ENCODE measurements at regions not wholly inside any gene's neighbourhood (a gene's known extent, or its start where the extent isn't known, plus 50 kb on each side); places are given as distances from the start of the nearest gene placed in this dataset.

DNA sequence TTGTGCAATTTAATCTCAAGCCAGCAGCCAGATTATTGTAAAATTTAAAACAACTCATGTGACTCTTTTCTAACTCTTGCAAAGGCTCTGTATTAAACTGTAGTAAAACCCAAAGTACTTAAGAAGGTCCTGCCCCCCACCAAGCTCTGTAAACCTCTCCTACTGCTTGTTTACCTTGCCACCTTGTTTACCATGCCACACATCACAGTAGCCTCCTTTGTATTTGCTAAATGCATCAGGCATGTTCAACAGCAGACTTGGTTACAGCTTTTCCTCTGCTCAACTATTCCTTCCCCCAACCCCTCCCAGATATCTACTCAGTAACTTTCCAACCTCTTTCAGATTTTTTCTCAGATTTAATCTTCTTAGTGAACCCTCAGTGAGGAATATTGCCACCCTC lies 861.6 kb downstream of the METTL15 start:
- in situ Hi-C loops (cut with MboI; ENCODE audit: low sequenced_read_pairs in 4 of 4) (no loop called here), intact Hi-C loops (cut with DNase I; ENCODE audit: low total_unique reads) (no loop called here)
- Histone ChIP-seq H3K27ac (no peak overlapping the region), H3K4me1 (no peaks in the 10 kb centered on the region), H3K4me3 (no peak overlapping the region), H3K9me3 (no peaks in the 10 kb centered on the region), H3K27me3 (no peaks in the 10 kb centered on the region), H3K36me3 (no peaks in the 10 kb centered on the region)
- no peak for DNase-seq
- ATAC-seq = no peak
- TF ChIP-seq POLR2A (IDR thresholded peaks at IDR 0.05) = no peak
- TF ChIP-seq, protein P1, sequence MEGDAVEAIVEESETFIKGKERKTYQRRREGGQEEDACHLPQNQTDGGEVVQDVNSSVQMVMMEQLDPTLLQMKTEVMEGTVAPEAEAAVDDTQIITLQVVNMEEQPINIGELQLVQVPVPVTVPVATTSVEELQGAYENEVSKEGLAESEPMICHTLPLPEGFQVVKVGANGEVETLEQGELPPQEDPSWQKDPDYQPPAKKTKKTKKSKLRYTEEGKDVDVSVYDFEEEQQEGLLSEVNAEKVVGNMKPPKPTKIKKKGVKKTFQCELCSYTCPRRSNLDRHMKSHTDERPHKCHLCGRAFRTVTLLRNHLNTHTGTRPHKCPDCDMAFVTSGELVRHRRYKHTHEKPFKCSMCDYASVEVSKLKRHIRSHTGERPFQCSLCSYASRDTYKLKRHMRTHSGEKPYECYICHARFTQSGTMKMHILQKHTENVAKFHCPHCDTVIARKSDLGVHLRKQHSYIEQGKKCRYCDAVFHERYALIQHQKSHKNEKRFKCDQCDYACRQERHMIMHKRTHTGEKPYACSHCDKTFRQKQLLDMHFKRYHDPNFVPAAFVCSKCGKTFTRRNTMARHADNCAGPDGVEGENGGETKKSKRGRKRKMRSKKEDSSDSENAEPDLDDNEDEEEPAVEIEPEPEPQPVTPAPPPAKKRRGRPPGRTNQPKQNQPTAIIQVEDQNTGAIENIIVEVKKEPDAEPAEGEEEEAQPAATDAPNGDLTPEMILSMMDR (IDR thresholded peaks at IDR 0.05 in 4 of 5, conservative IDR thresholded peaks at IDR 0.05 in 1 of 5) = no peak

DNA sequence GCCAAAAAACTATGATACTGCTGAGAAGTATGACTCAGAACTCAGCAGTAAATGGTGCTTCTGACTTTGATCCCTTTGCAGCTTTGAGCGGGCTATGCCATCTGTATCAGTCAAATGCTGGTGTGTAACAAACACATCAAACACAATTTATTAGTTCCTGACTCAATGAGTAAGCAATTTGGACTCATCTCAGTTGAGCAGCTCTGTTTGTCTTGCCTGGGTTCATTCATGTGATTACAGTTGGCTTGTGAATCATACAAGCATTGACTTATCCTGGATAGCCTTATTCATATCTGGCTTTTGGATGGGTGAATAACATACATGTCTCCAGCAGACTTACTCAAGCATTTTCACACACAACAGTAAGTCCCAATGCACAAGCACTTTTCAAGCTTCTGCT lies 858.8 kb downstream of the METTL15 start:
- Histone ChIP-seq H3K36me3 (no peaks in the 10 kb centered on the region), H3K4me1 (no peaks in the 10 kb centered on the region), H3K27ac (no peak overlapping the region), H3K9me3 (no peaks in the 10 kb centered on the region), H3K27me3 (no peaks in the 10 kb centered on the region), H3K4me3 (no peak overlapping the region)
- in situ Hi-C loops (cut with MboI; ENCODE audit: low sequenced_read_pairs in 4 of 4) = no loop called here
- DNase-seq (no peak), ATAC-seq (no peak)
- TF ChIP-seq, protein P1 (IDR thresholded peaks at IDR 0.05 in 4 of 5, conservative IDR thresholded peaks at IDR 0.05 in 1 of 5) = no peak
- no peak for TF ChIP-seq POLR2A (IDR thresholded peaks at IDR 0.05)
- intact Hi-C loops (cut with DNase I; ENCODE audit: low total_unique reads) = no loop called here

DNA sequence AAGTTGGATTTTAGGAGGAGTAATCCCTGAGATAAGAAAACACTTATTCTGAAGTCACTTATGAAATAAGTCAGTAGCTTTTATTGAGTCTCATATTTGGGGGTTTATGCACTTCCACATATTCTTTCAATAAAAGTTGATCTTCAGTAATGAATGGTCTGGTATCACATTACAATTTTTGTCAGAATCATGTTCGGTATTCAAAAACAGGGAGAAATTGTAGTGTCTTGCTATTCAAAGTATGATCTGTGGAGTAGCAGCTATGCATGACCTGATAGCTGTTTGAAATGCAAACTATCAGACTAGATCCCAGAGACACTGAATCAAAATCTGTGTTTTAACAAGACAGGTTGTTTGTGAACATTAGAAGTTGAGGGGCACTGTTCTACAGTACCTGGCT lies 857.6 kb downstream of the METTL15 start:
- ATAC-seq (no peak), DNase-seq (no peak)
- intact Hi-C loops (cut with DNase I; ENCODE audit: low total_unique reads) = no loop called here
- no peaks in the 10 kb centered on the region for H3K36me3 ChIP-seq
- TF ChIP-seq, protein P1 (IDR thresholded peaks at IDR 0.05 in 4 of 5, conservative IDR thresholded peaks at IDR 0.05 in 1 of 5) = no peak
- TF ChIP-seq POLR2A (IDR thresholded peaks at IDR 0.05) = no peak
- H3K27me3 ChIP-seq = no peaks in the 10 kb centered on the region
- H3K27ac ChIP-seq = no peak overlapping the region
- H3K4me1 ChIP-seq = no peaks in the 10 kb centered on the region
- no peaks in the 10 kb centered on the region for H3K9me3 ChIP-seq
- no peak overlapping the region for H3K4me3 ChIP-seq
- in situ Hi-C loops (cut with MboI; ENCODE audit: low sequenced_read_pairs in 4 of 4) = no loop called here

DNA sequence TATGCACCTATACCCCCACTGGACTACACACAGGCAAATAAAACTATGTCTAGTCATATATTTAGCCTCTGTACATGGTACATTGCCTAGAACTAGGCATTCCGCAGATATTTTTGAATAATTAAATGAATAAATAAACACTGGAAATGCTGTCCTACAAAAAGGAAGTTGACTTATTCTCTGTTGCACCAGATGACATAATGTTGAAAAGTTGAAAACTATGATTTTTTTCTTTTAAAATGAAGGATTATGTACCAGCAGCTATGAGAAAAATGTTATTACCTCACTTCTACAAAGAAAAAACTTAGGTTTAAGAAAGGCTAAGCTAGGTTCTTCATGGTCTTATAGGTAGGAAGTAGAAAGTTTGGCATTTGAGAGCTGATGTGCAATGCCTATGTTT lies 856.6 kb downstream of the METTL15 start:
- intact Hi-C loops (cut with DNase I; ENCODE audit: low total_unique reads) = no loop called here
- no peak for ATAC-seq
- in situ Hi-C loops (cut with MboI; ENCODE audit: low sequenced_read_pairs in 4 of 4) = no loop called here

DNA sequence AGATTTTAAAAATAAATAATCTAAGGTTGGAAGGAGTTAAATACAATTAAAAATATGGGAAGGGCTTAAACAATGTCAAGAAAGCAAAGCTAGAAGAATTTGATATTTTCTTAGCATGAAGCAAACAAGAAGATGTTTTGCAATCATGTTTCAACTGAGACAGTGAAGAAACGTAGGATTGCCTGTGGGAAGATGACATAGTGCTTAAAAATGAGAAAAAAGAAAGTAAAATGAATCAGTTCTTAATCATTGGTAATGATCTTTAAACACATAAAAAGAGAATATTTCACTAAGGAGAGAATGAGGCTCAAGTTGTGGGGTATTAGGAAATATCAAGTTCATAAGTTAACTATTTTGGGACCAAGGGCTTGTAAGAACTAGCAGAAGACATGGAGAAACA lies 855.0 kb downstream of the METTL15 start:
- in situ Hi-C loops (cut with MboI; ENCODE audit: low sequenced_read_pairs in 4 of 4) = no loop called here
- no peak overlapping the region for H3K27ac ChIP-seq
- H3K4me1 ChIP-seq = no peaks in the 10 kb centered on the region
- ATAC-seq = no peak
- no peaks in the 10 kb centered on the region for H3K9me3 ChIP-seq
- no peak for DNase-seq
- TF ChIP-seq, protein P1 (IDR thresholded peaks at IDR 0.05 in 4 of 5, conservative IDR thresholded peaks at IDR 0.05 in 1 of 5) = no peak
- TF ChIP-seq POLR2A (IDR thresholded peaks at IDR 0.05) = no peak
- no peaks in the 10 kb centered on the region for H3K36me3 ChIP-seq
- intact Hi-C loops (cut with DNase I; ENCODE audit: low total_unique reads) = no loop called here
- H3K27me3 ChIP-seq = no peaks in the 10 kb centered on the region
- no peak overlapping the region for H3K4me3 ChIP-seq

More for the DNA sequence above, 856.6 kb downstream of the METTL15 start:
- TF ChIP-seq POLR2A (IDR thresholded peaks at IDR 0.05) = no peak
- H3K4me3 ChIP-seq = no peak overlapping the region
- no peak overlapping the region for H3K27ac ChIP-seq
- H3K27me3 ChIP-seq = no peaks in the 10 kb centered on the region
- no peaks in the 10 kb centered on the region for H3K4me1 ChIP-seq
- H3K36me3 ChIP-seq = no peaks in the 10 kb centered on the region
- no peak for DNase-seq
- no peaks in the 10 kb centered on the region for H3K9me3 ChIP-seq
